Fibroblast of lung (primary cell): ENCODE measurements at regions not wholly inside any gene's neighbourhood (a gene's known extent, or its start where the extent isn't known, plus 50 kb on each side); places are given as distances from the start of the nearest gene placed in this dataset.

Experiments used
- EZH2 ChIP-seq: IDR thresholded peaks from 2 replicates; pipeline ENCODE4 v1.5.1; 2012; ENCODE audit warnings: low read length, control low read depth, mild to moderate bottlenecking; ENCODE audit errors: missing control alignments
- TF ChIP-seq, protein P1 (sequence below), 2 donors: IDR thresholded peaks in 1 of 2; conservative IDR thresholded peaks in 1 of 2; 1 replicate in 1 of 2; 2 replicates in 1 of 2; pipeline ENCODE4 v1.5.1; 2011 to 2012; ENCODE audit warnings: low read length in 2 of 2, control low read depth in 1 of 2, inconsistent platforms in 1 of 2, low read depth in 1 of 2, mild to moderate bottlenecking in 1 of 2

DNA sequence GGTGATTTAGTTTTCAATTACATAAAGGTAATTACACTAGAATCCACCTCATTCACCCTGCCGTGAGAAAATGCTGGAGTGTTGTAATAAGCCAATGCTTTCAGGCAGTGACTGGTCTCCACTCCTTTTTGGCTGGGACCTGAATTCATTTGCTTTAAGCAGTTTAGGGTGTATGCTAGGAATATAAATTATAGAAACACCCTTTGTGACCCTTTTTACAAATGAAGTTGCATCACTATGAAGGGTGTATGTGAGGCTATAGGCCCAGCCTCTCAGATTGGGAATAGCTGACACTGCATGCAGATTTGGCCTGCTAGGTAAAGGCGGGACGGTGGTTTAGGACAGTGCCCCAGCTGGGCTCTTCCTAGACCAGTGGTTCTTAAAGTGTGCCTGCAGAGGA is 50.8 kb upstream of the NFE2L2 start:
- TF ChIP-seq EZH2 = no peak
- TF ChIP-seq, protein P1, sequence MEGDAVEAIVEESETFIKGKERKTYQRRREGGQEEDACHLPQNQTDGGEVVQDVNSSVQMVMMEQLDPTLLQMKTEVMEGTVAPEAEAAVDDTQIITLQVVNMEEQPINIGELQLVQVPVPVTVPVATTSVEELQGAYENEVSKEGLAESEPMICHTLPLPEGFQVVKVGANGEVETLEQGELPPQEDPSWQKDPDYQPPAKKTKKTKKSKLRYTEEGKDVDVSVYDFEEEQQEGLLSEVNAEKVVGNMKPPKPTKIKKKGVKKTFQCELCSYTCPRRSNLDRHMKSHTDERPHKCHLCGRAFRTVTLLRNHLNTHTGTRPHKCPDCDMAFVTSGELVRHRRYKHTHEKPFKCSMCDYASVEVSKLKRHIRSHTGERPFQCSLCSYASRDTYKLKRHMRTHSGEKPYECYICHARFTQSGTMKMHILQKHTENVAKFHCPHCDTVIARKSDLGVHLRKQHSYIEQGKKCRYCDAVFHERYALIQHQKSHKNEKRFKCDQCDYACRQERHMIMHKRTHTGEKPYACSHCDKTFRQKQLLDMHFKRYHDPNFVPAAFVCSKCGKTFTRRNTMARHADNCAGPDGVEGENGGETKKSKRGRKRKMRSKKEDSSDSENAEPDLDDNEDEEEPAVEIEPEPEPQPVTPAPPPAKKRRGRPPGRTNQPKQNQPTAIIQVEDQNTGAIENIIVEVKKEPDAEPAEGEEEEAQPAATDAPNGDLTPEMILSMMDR (conservative IDR thresholded peaks at IDR 0.05 in 1 of 2, IDR thresholded peaks at IDR 0.05 in 1 of 2; ENCODE audit: low read depth in 1 of 2, low read length in 2 of 2) = no peak
